DMS 273 treated with DMSO at 0.1 percent for 48 hours (cell line): ENCODE measurements at regions not wholly inside any gene's neighbourhood (a gene's known extent, or its start where the extent isn't known, plus 50 kb on each side); places are given as distances from the start of the nearest gene placed in this dataset.

Experiments
- DNase-seq: peaks from one replicate; lab custom pipeline; 2025; lab: John Stamatoyannopoulos, UW

DNA sequence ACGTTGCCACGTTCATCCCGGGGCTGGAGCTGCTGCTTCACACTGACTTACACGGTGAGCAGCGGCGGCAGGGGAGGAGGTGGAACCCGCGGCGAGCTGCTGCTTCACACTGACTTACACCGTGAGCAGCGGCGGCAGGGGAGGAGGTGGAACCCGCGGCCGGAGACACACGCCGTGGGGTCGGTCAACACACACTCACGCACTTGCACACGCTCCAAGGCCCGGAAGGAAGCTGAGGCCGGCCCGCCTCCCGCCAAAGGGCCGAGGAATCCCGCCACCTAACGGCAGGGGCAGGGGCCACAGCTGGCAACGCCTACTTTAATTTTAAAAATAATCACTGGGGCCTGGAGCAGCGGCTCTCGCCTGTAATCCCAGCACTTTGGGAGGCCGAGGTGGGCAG, 94.4 kb upstream of the FOXC1 start:
- DNase-seq: no peak

DNA sequence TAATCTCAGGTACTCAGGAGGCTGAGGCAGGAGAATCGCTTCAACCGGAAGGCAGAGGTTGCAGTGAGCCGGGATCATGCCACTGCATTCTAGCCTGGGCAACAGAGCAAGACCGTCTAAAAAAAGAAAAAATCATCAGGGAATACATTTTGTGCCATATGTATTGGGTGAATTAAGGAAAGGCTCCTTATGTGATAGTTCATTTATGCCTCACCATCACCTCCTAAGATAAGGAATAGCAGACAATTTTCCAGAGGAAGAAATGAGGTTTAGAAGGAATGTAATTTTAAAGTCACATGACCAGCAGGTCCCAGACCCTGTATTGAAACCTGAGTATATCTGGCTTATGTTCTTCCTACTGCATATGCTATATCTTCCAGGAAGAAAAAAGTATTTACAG, 93.9 kb upstream of the FOXC1 start:
- no peak for DNase-seq

GRCh38 chr6:1516742-1517520, 92.8 kb upstream of the FOXC1 start:
- DNase-seq: no peak

GRCh38 chr6:1518855-1519254, 90.9 kb upstream of the FOXC1 start:
- no peak for DNase-seq

DNA sequence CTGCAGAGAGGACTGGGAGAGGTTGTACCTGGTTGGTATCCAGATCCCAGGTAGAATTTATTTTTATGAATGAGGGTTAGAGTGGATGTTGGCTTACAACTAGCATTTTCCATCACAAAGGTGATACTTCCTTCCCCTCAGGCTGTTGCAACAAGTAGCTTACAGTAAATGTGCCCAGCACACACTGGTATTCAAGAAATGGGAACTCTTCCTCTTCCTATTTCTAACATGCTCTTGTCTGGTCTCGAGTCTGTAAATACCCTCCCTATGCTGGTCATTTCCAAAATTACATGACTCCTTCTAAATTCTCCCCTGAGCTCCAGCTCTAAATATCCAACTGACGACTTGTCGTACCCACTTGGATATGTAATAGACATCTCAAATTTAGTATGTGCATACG, 90.1 kb upstream of the FOXC1 start:
- no peak for DNase-seq

DNA sequence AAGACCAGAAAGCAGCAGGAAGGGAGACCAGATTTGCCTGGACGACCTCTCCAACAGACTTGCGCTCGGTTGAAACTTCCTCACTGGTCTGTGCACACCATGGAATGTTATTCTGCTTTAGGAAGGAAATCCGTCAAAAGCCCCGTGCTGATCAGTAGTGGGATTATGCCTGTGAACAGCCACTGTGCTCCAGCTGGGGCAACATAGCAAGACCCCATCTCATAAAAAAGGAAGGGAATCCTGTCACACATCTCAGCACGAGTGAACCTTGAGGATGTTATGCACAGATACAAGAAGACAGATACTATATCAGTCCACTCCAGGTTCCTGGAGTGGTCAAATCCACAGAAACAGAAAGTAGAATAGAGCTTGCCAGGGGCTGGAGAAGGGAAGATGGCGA, 86.9 kb upstream of the FOXC1 start:
- no peak for DNase-seq

- DNase-seq: no peak
These were observed 85.7 kb upstream of the FOXC1 start for GRCh38 chr6:1524040-1524480.

DNA sequence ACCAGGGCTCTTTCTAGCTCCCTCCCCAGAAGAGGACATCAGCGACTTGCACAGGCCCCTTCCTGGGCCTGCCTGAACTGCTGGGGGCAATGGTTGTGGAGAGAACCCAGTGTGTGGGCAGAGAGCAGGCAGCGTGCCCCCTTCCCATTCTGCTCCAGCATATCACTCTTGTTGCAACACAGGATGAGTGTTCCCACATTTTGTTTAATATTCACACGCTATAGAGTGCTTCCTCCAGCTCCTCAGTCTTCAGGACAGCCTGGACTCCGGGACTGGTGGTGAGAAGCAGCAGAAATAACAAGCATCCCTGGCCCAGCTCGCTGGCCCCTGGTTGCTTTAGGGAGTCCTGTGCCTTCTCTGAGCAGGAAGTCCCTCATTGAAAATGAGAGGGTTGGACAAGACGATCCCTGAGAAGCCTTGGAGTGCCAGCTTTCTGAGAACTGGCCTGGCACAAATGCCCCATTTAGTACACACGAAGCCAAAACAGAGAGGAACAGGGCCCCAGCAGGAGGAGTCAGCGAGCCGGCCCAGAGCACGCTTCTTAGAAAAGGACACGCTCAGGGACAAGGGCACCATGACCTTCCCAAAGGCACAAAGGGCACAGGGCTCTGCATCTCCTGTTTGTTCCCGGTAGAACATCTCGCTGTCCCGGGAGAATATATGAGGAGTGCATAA, 84.2 kb upstream of the FOXC1 start:
- no peak for DNase-seq

DNA sequence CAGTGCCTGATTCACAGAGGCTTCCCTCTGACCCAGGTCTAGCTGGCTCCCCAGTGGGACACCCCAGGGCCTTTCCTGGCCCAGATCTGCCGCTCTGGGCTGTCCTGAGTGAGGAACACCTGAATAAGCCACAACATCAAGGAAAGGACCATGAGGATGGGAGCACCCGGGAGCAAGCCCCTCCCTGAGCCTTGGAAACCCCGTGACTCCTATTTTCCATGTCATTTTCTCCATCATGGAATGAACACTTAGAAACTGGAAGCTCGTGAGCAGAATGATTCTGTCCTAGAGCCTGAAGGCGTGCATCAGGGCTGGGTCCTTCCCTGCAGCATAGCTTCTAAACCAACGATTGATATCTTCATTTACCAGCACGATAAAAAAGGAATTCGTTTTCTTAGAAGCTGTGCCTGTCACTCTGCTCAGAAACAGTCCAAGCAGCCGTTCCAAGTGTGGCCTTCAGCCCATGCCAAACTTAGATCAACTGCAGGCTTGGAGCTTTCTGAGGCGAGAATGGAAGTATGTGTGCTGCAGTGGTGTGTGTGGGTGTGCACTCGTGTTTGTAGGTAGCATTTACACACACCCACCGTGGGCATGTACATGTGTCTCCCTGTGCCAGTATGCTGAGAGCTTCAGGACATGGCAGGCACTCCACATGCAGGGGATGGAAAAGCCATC, 83.2 kb upstream of the FOXC1 start:
- DNase-seq: no peak

DNA sequence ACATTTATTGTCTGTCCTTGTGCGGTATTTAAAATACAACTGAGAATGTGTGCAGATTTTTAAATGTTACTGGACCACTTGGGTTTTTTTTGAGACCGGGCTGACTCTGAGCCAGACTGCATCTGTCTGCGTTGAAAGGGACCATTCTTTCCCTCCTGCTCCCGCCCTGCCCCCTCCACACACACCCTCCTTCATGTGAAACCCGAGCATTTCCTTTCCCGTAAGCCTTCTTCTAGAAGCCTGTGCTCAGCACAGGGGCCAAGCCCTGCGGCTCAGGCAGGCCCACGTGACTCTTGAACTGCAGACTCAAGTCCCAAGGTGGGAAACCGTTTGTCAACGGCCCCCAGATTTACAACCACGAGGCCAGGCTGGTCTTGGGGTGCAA, 82.7 kb upstream of the FOXC1 start:
- no peak for DNase-seq

DNA sequence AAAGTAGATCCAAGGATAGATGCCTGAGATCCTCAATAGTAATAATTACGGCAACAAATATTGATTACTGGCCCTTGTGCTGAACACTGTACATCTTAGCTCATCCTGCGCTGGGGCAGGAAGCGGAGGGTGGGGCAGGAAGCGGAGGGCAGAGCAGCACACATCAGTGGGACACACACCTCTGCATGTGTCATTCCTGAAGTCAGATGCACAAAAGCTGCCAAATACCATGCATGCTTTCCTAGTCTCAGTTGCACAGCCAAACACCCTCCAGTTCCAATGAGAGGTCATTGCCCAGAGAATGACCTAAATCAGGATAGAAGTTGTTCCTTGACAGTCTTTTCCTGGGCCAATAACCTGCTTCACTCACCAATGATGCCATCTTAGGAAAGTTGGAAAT, 74.4 kb upstream of the FOXC1 start:
- DNase-seq: no peak

- DNase-seq: no peak
These were observed 72.9 kb upstream of the FOXC1 start for GRCh38 chr6:1536526-1537429.

GRCh38 chr6:1538369-1538768, 71.3 kb upstream of the FOXC1 start:
- DNase-seq: no peak

GRCh38 chr6:1538810-1539478, 70.8 kb upstream of the FOXC1 start:
- no peak for DNase-seq

GRCh38 chr6:1540864-1541521, 68.7 kb upstream of the FOXC1 start:
- no peak for DNase-seq

DNA sequence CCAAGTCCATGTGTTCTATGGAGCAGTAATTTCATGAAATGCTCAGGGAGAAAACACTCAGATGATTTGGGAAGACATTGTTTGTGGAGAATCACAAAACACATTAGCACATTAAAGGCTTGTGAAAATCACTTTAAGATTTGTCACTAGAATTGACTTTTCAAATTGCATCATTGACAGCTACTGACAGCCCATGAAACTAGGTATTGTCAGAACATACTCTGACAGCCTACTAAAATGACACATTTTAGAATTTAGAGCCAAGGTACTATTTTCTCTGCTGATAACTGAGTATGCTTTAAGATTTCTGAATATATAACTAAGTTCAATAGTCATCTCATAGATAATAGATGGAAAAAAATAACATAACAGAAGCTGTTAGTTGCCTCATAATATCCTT, 67.4 kb upstream of the FOXC1 start:
- DNase-seq: no peak

GRCh38 chr6:1542764-1543163, 67.0 kb upstream of the FOXC1 start:
- no peak for DNase-seq

GRCh38 chr6:1544000-1544399, 65.7 kb upstream of the FOXC1 start:
- no peak for DNase-seq

GRCh38 chr6:1544603-1545002, 65.1 kb upstream of the FOXC1 start:
- no peak for DNase-seq

GRCh38 chr6:1545654-1546053, 64.1 kb upstream of the FOXC1 start:
- DNase-seq: no peak

DNA sequence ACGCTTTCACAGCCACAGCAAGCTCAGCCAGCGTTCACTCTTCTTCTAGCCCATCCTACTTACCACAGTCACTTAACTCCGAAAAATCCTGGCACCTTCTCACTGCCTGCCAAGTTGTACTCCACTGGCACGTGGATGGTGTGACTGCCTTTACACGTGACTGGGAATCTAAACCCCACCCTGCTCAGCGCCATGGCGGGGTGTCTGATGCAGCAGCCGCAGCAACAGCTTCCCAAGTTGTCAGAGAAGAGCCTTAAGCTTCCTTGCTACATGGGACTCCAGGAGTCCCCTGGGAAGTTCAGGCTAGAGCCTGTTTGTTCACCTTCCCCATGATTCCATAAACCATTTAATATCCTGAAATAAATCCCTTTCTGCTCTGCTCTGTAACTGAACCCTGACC, 61.9 kb upstream of the FOXC1 start:
- no peak for DNase-seq
